GM21390 (cell line): ENCODE measurements at regions not wholly inside any gene's neighbourhood (a gene's known extent, or its start where the extent isn't known, plus 50 kb on each side); places are given as distances from the start of the nearest gene placed in this dataset.

ENCODE experiments used
- ATAC-seq: cut with Tn5 transposase; IDR thresholded peaks from one replicate; pipeline ENCODE4 v1.9.1; 2021; ENCODE audit not compliant: unreplicated experiment

GRCh38 chr3:124091716-124092115 is 99.8 kb upstream of the ROPN1 start:
- no peak for ATAC-seq

GRCh38 chr3:124092811-124093210 is 100.9 kb upstream of the ROPN1 start:
- no peak for ATAC-seq

DNA sequence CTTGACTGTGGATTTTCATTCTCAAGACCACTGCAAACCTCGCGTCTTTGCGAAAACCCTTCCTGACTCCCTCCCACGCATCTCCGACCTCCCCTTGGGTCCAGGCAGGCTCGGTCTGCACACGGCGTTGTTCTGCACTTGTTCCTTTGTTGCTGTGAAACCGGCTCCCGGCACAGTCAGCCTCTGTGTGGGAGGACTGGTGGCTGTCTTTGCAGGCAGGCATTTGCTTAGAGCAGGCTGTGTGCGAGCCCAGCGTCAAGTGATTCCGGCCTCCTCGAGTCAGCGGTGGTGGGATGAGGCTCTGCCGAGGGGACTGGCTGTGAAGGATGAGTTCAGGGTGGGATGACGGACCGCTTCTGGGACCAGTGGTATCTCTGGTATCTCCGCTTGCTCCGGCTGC is 102.6 kb upstream of the ROPN1 start:
- ATAC-seq = no peak

- ATAC-seq = no peak
Observed at GRCh38 chr3:124097362-124098131, 105.6 kb upstream of the ROPN1 start.

DNA sequence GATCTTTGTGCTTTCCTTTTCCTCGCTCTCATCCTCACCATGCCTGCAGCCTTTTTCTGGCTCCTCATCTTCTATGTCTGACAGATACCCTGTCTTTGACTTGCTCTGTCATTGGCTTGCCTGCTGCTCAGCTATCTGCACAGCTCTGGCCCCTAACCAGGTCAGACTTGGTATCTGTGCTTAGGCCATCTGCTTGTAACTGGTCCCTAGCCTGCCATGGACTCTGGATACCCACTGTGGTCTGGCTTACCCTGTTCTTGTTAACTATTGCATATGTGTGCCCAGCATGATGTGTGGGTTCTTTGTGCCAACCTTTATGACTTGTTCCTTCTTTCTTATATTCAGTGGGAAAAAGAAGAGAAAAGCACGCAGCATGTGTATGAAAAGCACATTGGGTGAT is 109.7 kb upstream of the ROPN1 start:
- ATAC-seq = no peak

GRCh38 chr3:124107104-124107890 is 115.4 kb upstream of the ROPN1 start:
- no peak for ATAC-seq

- no peak for ATAC-seq
Observed at GRCh38 chr3:124108446-124108845, 116.5 kb upstream of the ROPN1 start.

- ATAC-seq = no peak
Observed at GRCh38 chr3:124113485-124113884, 121.6 kb upstream of the ROPN1 start.

DNA sequence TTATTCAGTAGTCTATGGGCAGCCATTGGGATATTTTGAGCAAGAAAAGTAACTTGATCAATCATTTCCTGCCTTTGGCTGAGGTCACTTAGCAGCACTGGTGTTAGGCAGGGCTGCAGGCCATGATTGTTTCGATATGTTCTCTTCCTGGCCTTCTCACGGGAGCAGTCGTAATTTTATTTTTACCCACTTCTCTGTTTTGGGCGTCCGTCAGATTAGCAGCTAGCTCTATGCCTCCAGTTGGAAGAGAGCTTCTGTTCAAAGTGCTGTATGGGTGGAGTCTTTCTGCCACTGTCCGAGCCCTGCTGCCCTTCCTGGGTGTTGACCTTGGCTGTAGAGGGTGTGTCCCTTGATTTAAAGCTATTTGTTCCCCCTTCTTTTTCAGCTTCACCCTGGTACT is 123.4 kb upstream of the ROPN1 start:
- ATAC-seq = no peak

- ATAC-seq = no peak
Observed at GRCh38 chr3:124115956-124116355, 124.0 kb upstream of the ROPN1 start.

DNA sequence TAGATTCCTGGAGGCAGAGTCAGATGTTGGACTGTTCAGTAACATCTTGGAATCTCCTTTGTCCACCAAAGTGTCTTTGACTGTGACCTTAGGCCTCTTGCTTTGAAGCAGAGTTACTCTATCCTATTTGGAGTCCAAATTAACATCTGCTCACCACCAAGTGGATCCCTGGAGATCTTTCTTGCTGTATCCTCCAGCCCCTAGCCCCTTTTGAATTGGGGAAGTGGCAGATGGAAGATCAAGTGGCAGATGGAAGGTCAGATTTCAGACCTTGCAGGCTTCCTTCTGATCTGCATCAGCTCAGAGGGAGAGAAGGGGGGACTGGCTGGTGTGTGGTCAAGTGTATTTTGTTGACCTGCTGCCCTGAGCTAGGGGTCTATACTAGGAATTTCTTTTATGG is 125.0 kb upstream of the ROPN1 start:
- no peak for ATAC-seq

DNA sequence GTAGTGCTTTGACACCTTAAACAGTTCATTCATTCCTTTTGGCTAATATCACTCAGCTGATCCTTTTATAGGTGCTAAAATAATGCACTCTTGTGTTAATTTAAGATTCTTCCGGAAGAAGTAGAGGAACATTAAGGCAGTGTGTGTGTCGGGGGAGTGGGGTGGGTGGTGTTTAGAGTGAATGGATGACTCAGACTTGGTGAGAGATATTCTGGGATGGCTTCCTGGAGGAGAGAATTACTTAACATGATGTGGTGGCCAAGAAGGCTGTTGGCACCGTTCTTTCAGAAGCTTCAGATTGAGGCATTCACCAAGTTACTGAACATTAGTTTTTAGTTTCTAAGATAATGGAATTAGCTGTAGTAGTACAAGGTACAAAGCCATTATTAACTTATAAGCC is 125.6 kb upstream of the ROPN1 start:
- no peak for ATAC-seq

DNA sequence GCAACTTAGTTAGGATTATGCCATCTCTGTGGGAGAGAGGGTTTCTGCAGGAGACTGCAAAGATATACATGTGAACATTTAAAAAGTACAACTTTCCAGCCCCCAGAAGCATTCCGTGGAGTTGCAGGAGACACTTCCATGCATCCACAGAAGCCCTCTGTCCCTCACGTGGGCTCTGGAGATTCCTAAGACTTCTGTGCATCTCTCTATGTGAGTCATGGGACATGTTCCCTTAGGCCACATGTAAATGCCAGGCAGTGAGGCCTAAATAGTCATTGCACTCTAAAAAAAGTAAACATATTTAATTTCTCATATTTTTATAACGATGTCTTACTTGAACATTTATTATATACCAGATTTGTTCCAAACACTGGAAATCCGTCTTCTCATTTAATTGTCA is 126.5 kb upstream of the ROPN1 start:
- no peak for ATAC-seq

DNA sequence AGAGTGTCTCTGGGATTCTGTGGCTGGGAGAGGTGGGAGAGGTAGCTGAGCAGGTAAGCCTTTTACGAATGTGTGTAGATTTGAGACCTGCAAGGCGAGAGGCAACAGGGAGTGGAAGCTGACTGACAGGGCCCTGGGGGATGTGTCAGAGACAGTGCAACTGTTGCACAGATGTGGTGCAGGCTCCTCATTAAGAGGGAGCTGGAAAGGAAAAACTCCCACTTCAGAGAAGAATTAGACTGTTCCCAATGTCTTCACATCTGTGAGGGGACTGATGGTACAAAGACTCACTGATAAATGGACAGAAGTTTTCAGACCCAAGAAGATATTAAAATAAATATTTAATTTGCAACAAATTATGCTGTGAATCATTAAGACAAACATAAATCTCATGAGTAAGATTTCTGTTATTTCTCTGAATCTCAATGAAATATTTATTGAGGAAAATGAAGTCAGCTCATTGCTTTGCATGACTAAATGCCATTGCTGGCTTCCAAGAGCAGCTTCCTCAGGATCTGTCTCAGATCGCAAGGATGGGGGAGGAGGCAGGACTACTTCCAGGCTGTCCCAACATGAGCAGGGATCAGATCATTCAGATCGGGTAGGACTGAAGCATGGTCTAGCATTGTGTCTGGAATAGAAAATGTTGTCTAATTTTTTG is 127.3 kb upstream of the ROPN1 start:
- ATAC-seq = no peak

- ATAC-seq = no peak
Observed at GRCh38 chr3:124121379-124122312, 129.7 kb upstream of the ROPN1 start.

GRCh38 chr3:124125315-124125714 is 133.4 kb upstream of the ROPN1 start:
- no peak for ATAC-seq

GRCh38 chr3:124126436-124127023 is 134.6 kb upstream of the ROPN1 start:
- no peak for ATAC-seq

DNA sequence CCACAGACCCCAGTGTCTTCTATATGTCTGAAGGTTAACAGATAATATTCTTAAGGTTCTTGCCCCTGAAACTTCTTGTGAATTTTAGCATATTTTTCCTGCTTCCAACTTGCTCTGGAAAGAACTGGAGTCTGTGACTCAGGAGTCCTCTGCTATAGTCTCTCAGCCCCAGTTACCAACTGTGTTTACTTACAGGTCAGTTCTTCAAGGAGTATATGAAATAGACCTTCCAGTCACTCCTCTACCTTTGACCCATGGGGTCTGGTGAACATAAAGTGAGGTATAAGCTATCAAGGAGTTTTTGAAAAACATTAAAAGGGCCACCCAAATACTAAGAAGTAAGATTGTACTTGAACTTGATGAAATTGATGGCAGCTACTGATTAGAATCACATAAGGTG is 139.2 kb upstream of the ROPN1 start:
- no peak for ATAC-seq

DNA sequence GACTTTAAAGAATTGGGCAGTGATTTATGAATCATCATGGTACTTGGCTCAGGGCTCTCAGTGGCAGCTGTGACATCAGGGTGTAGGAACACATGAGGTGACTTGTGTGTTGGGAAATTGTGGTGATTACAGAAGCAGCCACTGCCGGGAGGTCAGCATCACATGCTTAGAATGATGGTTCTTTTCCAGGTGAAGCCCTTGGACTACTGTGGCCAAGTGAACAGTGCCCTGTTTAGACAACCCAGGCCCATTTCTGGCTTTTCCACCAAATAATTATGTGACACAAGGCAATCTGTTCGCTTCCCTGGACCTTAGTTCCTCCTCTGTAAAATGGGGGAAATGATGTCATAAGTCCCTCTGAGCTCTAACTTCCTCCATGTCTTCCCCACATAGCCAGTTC is 139.7 kb upstream of the ROPN1 start:
- no peak for ATAC-seq

DNA sequence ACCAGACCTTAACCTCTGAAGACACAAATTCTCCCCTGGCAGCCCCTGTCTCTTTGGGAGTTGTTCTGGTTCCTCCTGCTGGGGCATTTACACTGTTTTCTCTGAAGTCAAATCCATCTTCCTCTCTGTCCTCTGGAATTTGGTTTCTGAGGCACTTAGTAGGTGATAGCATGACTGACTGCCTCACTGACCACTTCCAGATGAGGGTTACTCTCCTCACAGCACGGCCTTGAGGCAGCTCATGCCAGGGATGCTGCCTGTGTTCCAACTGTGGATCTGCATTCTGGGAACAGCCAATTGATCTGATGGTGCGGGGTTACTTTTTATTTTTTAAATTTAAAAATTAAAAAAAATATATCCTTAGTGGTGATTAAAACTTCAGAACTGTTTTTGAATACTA is 140.9 kb upstream of the ROPN1 start:
- no peak for ATAC-seq
